ENCODE measurements at regions not wholly inside any gene's neighbourhood (a gene's known extent, or its start where the extent isn't known, plus 50 kb on each side); places are given as distances from the start of the nearest gene placed in this dataset.

DNA sequence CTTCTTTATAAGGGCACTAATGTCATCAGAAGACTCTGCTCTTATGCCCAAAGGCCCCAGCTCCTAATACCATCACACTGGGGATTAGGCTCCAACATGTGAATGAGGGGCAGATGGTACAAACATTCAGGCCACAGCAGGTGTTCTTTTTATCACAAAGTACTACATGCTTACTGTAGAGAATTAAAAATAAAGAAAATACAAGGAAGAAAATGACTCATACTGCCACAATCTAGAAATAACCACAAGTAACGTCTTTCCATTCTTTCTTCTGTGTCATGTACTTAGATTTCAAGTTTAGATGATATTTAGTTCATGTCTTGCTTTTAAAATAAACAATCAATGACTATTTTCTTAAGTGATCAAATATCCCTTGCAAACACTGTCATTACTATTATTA, 100.3 kb upstream of the NEDD4L start:
- TF ChIP-seq, protein P1, sequence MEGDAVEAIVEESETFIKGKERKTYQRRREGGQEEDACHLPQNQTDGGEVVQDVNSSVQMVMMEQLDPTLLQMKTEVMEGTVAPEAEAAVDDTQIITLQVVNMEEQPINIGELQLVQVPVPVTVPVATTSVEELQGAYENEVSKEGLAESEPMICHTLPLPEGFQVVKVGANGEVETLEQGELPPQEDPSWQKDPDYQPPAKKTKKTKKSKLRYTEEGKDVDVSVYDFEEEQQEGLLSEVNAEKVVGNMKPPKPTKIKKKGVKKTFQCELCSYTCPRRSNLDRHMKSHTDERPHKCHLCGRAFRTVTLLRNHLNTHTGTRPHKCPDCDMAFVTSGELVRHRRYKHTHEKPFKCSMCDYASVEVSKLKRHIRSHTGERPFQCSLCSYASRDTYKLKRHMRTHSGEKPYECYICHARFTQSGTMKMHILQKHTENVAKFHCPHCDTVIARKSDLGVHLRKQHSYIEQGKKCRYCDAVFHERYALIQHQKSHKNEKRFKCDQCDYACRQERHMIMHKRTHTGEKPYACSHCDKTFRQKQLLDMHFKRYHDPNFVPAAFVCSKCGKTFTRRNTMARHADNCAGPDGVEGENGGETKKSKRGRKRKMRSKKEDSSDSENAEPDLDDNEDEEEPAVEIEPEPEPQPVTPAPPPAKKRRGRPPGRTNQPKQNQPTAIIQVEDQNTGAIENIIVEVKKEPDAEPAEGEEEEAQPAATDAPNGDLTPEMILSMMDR (IDR thresholded peaks at IDR 0.05; ENCODE audit: low read depth, low read length): no peak
- no peak for TF ChIP-seq EZH2phosphoT487 (IDR thresholded peaks at IDR 0.05; ENCODE audit: low read depth)
